Mammary epithelial cell (primary cell): ENCODE measurements at regions not wholly inside any gene's neighbourhood (a gene's known extent, or its start where the extent isn't known, plus 50 kb on each side); places are given as distances from the start of the nearest gene placed in this dataset.

Experiments used
- EZH2 ChIP-seq: IDR thresholded peaks from 2 replicates; pipeline ENCODE4 v1.6.1; 2012; ENCODE audit warnings: low read length, inconsistent platforms, borderline replicate concordance
- TF ChIP-seq, protein P1 (sequence below), 2 donors: IDR thresholded peaks in 1 of 2; conservative IDR thresholded peaks in 1 of 2; 2 replicates each; pipeline ENCODE4 v1.5.1; 2011 to 2012; ENCODE audit warnings: inconsistent platforms in 2 of 2, low read length in 2 of 2, mild to moderate bottlenecking in 2 of 2, control low read depth in 1 of 2, low read depth in 1 of 2; ENCODE audit not compliant: insufficient read depth in 1 of 2; ENCODE audit errors: extremely low read depth in 1 of 2

DNA sequence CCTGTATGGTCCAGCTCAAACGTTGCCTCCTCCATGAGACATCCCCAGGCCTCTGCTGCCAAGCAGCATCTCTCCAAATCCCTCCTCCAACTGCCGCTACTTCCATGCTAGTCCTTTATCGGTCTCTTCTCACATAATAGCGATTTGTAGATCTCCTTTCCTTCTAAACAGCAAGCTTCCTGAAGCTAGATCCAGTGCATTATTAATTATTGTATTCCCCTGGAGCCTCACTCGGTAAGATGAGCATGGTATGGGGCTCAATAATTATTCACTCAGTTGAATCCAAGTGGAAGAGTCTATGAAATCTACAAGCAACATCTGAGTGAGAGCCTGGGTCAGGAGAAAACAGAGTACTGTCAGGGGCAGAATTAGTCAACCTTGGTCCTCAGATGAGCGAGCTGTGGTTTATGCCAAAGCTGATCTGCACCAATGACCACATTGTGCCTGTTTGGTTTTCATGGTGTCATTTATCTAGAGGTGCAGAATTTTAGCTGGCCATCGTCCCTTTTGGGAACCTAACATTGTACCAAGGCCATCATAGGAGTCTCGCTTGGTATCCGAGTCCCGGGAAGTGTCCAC, 93.8 kb upstream of the UBE2E1 start:
- TF ChIP-seq, protein P1, sequence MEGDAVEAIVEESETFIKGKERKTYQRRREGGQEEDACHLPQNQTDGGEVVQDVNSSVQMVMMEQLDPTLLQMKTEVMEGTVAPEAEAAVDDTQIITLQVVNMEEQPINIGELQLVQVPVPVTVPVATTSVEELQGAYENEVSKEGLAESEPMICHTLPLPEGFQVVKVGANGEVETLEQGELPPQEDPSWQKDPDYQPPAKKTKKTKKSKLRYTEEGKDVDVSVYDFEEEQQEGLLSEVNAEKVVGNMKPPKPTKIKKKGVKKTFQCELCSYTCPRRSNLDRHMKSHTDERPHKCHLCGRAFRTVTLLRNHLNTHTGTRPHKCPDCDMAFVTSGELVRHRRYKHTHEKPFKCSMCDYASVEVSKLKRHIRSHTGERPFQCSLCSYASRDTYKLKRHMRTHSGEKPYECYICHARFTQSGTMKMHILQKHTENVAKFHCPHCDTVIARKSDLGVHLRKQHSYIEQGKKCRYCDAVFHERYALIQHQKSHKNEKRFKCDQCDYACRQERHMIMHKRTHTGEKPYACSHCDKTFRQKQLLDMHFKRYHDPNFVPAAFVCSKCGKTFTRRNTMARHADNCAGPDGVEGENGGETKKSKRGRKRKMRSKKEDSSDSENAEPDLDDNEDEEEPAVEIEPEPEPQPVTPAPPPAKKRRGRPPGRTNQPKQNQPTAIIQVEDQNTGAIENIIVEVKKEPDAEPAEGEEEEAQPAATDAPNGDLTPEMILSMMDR (conservative IDR thresholded peaks at IDR 0.05 in 1 of 2, IDR thresholded peaks at IDR 0.05 in 1 of 2; ENCODE audit: extremely low read depth in 1 of 2, insufficient read depth in 1 of 2, low read depth in 1 of 2, low read length in 2 of 2): no peak
- TF ChIP-seq EZH2: no peak
